HEK293 (cell line): ENCODE measurements at regions not wholly inside any gene's neighbourhood (a gene's known extent, or its start where the extent isn't known, plus 50 kb on each side); places are given as distances from the start of the nearest gene placed in this dataset.

Experiments used
- CTCF ChIA-PET: fragments of 350-600 bp; formaldehyde crosslinking; extraction: SDS; loops from one replicate; lab custom pipeline; 2021; ENCODE audit warnings: antibody characterized with exemption; lab: Yijun Ruan, JAX
- POLR2A ChIA-PET: fragments of 300-600 bp; formaldehyde crosslinking; extraction: SDS; loops from one replicate; lab custom pipeline; 2020; ENCODE audit warnings: antibody characterized with exemption, inconsistent platforms; lab: Yijun Ruan, JAX
- H3K27ac ChIP-seq: fragments of 200-500 bp; sonication (Bioruptor generic); 2 replicates; pipeline ENCODE4 v1.5.1; 2014; ENCODE audit warnings: low read depth, low read length, control low read depth, inconsistent platforms; ENCODE audit errors: extremely low read depth
- H3K36me3 ChIP-seq, 2 experiments: fragments of 200-500 bp in 1 of 2; sonication (Bioruptor generic) in 1 of 2; 1 replicate in 1 of 2; 2 replicates in 1 of 2; pipeline ENCODE4 v1.5.1; 2014 to 2017; ENCODE audit warnings: inconsistent platforms in 2 of 2, low read length in 2 of 2; ENCODE audit not compliant: control insufficient read depth in 2 of 2, insufficient read depth in 1 of 2
- H3K4me1 ChIP-seq: fragments of 200-500 bp; sonication (Bioruptor generic); 2 replicates; pipeline ENCODE4 v1.5.1; 2014; ENCODE audit warnings: mild to moderate bottlenecking, low read length, inconsistent platforms; ENCODE audit not compliant: control insufficient read depth, insufficient read depth
- H3K4me3 ChIP-seq: 2 replicates; pipeline ENCODE4 v1.5.1; 2011; ENCODE audit warnings: low read depth, mild to moderate bottlenecking, control low read depth, low read length, moderate library complexity
- H3K9me3 ChIP-seq: fragments of 200-500 bp; sonication (Bioruptor generic); 2 replicates; pipeline ENCODE4 v1.5.1; 2014; ENCODE audit warnings: low read depth, low read length, inconsistent platforms; ENCODE audit not compliant: control insufficient read depth, insufficient read depth
- HOXD13 ChIP-seq: sonication (generic); formaldehyde crosslinking; IDR thresholded peaks from 2 replicates; pipeline ENCODE4 v1.8.0; 2022; ENCODE audit warnings: missing genetic modification reagents, borderline replicate concordance
- IKZF3 ChIP-seq: fragments of 450-650 bp; IDR thresholded peaks from 2 replicates; pipeline ENCODE4 v1.5.0; 2018; ENCODE audit warnings: missing biosample characterization, mild to moderate bottlenecking, missing genetic modification characterization, moderate library complexity
- KLF7 ChIP-seq: fragments of 450-650 bp; formaldehyde crosslinking; IDR thresholded peaks from 2 replicates; pipeline ENCODE4 v1.5.1; 2016; ENCODE audit warnings: missing biosample characterization, missing genetic modification characterization, borderline replicate concordance
- OSR2 ChIP-seq: fragments of 450-650 bp; formaldehyde crosslinking; IDR thresholded peaks from 2 replicates; pipeline ENCODE4 v1.5.1; 2016; ENCODE audit warnings: missing biosample characterization, missing genetic modification characterization
- PRDM2 ChIP-seq: fragments of 450-650 bp; formaldehyde crosslinking; IDR thresholded peaks from 2 replicates; pipeline ENCODE4 v1.5.1; 2016; ENCODE audit warnings: missing biosample characterization, missing genetic modification characterization, borderline replicate concordance
- REPIN1 ChIP-seq: fragments of 450-650 bp; formaldehyde crosslinking; IDR thresholded peaks from 2 replicates; pipeline ENCODE4 v1.5.1; 2017; ENCODE audit warnings: missing biosample characterization, missing genetic modification characterization, low read depth
- SCRT1 ChIP-seq: fragments of 450-650 bp; formaldehyde crosslinking; IDR thresholded peaks from 2 replicates; pipeline ENCODE4 v1.5.1; 2016; ENCODE audit warnings: missing biosample characterization, missing genetic modification characterization, borderline replicate concordance
- ZBTB11 ChIP-seq: fragments of 450-650 bp; formaldehyde crosslinking; conservative IDR thresholded peaks from 2 replicates; pipeline ENCODE4 v1.5.1; 2016; ENCODE audit warnings: low read depth, missing biosample characterization, missing genetic modification characterization
- ZBTB44 ChIP-seq: fragments of 450-650 bp; IDR thresholded peaks from 2 replicates; pipeline ENCODE4 v1.5.1; 2018; ENCODE audit warnings: missing biosample characterization, mild to moderate bottlenecking, missing genetic modification characterization
- ZNF19 ChIP-seq: fragments of 450-650 bp; formaldehyde crosslinking; IDR thresholded peaks from 2 replicates; pipeline ENCODE4; 2016; ENCODE audit warnings: missing biosample characterization, missing genetic modification characterization, low read depth
- ZNF362 ChIP-seq: fragments of 450-650 bp; formaldehyde crosslinking; IDR thresholded peaks from 2 replicates; pipeline ENCODE4 v1.5.1; 2016; ENCODE audit warnings: missing biosample characterization, missing genetic modification characterization
- ZNF391 ChIP-seq: fragments of 450-650 bp; formaldehyde crosslinking; IDR thresholded peaks from 2 replicates; pipeline ENCODE4 v1.5.1; 2016; ENCODE audit warnings: low read depth, missing biosample characterization, missing genetic modification characterization, borderline replicate concordance
- ZNF394 ChIP-seq: fragments of 450-650 bp; formaldehyde crosslinking; IDR thresholded peaks from 2 replicates; pipeline ENCODE4 v1.5.1; 2016; ENCODE audit warnings: missing biosample characterization, missing genetic modification characterization, mild to moderate bottlenecking, moderate library complexity, borderline replicate concordance
- ZNF426 ChIP-seq: fragments of 450-650 bp; formaldehyde crosslinking; IDR thresholded peaks from 2 replicates; pipeline ENCODE4 v1.5.1; 2017; ENCODE audit warnings: missing biosample characterization, missing genetic modification characterization, mild to moderate bottlenecking, inconsistent platforms, moderate library complexity
- ZNF510 ChIP-seq: fragments of 450-650 bp; formaldehyde crosslinking; IDR thresholded peaks from 2 replicates; pipeline ENCODE4 v1.5.1; 2018; ENCODE audit warnings: mild to moderate bottlenecking, missing genetic modification characterization, missing biosample characterization; ENCODE audit not compliant: insufficient replicate concordance
- ZNF544 ChIP-seq: fragments of 450-650 bp; formaldehyde crosslinking; IDR thresholded peaks from 2 replicates; pipeline ENCODE4 v1.5.0; 2017; ENCODE audit warnings: missing biosample characterization, missing genetic modification characterization
- ZNF623 ChIP-seq: fragments of 450-650 bp; formaldehyde crosslinking; IDR thresholded peaks from 2 replicates; pipeline ENCODE4 v1.5.1; 2016; ENCODE audit warnings: missing biosample characterization, missing genetic modification characterization
- ZNF624 ChIP-seq: fragments of 450-650 bp; formaldehyde crosslinking; IDR thresholded peaks from 2 replicates; pipeline ENCODE4 v1.5.1; 2017; ENCODE audit warnings: missing biosample characterization, missing genetic modification characterization

- Histone ChIP-seq H3K9me3 (no peaks in the 10 kb centered on the region), H3K36me3 (no peaks in the 10 kb centered on the region), H3K27ac (no peak overlapping the region), H3K4me1 (no peaks in the 10 kb centered on the region), H3K4me3 (no peak overlapping the region)
- TF ChIP-seq ZNF544 (tag by site-specific recombination) (no peak), ZNF362 (tag by site-specific recombination) (no peak), IKZF3 (tag by site-specific recombination) (no peak), ZNF510 (tag by site-specific recombination) (no peak), REPIN1 (tag by site-specific recombination) (no peak), ZNF426 (no peak), ZNF623 (tag by site-specific recombination) (no peak), KLF7 (tag by site-specific recombination) (no peak), ZBTB44 (tag by site-specific recombination) (no peak), ZNF19 (no peak), OSR2 (tag by site-specific recombination) (no peak), SCRT1 (tag by site-specific recombination) (no peak), HOXD13 (no peak), ZBTB11 (tag by site-specific recombination) (no peak), ZNF394 (tag by site-specific recombination) (no peak), ZNF391 (no peak), ZNF624 (tag by site-specific recombination) (no peak), PRDM2 (tag by site-specific recombination) (no peak)
- ChIA-PET CTCF (no interaction called here), POLR2A (no interaction called here)
Observed at GRCh38 chr2:134195341-134195740, 58.5 kb upstream of the MGAT5 start.
